Thymus (tissue), 11 donors: ENCODE measurements at regions not wholly inside any gene's neighbourhood (a gene's known extent, or its start where the extent isn't known, plus 50 kb on each side); places are given as distances from the start of the nearest gene placed in this dataset.

ENCODE experiments used
- DNase-seq, 9 donors: peaks; one replicate each; pipeline ENCODE4 v3.0.0-alpha.2; 2013; ENCODE audit warnings: low spot score in 9 of 9, low read depth in 6 of 9, missing footprints in 1 of 9
- H3K27ac ChIP-seq, 2 donors: one replicate each; pipeline ENCODE4 v1.5.1; 2013; ENCODE audit warnings: control low read depth in 1 of 2, low read depth in 1 of 2, low read length in 1 of 2, mild to moderate bottlenecking in 1 of 2, moderate library complexity in 1 of 2
- H3K27me3 ChIP-seq, 2 donors: one replicate each; pipeline ENCODE4 v1.5.1; 2013; ENCODE audit warnings: low read length in 1 of 2; ENCODE audit not compliant: control insufficient read depth in 2 of 2, insufficient read depth in 1 of 2
- H3K36me3 ChIP-seq, 2 donors: one replicate each; pipeline ENCODE4 v1.5.1; 2013; ENCODE audit warnings: low read length in 1 of 2, mild to moderate bottlenecking in 1 of 2, moderate library complexity in 1 of 2; ENCODE audit not compliant: control insufficient read depth in 2 of 2, insufficient read depth in 2 of 2
- H3K4me1 ChIP-seq, 2 donors: one replicate each; pipeline ENCODE4 v1.5.1; 2013; ENCODE audit warnings: low read length in 2 of 2; ENCODE audit not compliant: control insufficient read depth in 2 of 2, insufficient read depth in 2 of 2
- H3K4me3 ChIP-seq, 2 donors: one replicate each; pipeline ENCODE4 v1.5.1; 2013; ENCODE audit warnings: low read length in 2 of 2, control low read depth in 1 of 2, mild to moderate bottlenecking in 1 of 2
- H3K9me3 ChIP-seq, 2 donors: one replicate each; pipeline ENCODE4 v1.5.1; 2013; ENCODE audit warnings: low read length in 1 of 2, mild to moderate bottlenecking in 1 of 2; ENCODE audit not compliant: control insufficient read depth in 2 of 2, insufficient read depth in 1 of 2
- WGBS: extraction: QIAGEN DNeasy Blood & Tissue Kit; methylation state at CpG from one replicate; pipeline ENCODE4 v1.1.7; 2013; 5-methylcytosine and 5-hydroxymethylcytosine counted together
- donor health status: healthy.

GRCh38 chr11:70783821-70784220 is 385.5 kb downstream of the CTTN start:
- DNase-seq: no peak
- WGBS: 93% methylated on average over 7 of the region's 7 CpGs
- peaks cover 0 to 1% of the 10 kb centered on the region in 2 donors for H3K9me3 ChIP-seq

DNA sequence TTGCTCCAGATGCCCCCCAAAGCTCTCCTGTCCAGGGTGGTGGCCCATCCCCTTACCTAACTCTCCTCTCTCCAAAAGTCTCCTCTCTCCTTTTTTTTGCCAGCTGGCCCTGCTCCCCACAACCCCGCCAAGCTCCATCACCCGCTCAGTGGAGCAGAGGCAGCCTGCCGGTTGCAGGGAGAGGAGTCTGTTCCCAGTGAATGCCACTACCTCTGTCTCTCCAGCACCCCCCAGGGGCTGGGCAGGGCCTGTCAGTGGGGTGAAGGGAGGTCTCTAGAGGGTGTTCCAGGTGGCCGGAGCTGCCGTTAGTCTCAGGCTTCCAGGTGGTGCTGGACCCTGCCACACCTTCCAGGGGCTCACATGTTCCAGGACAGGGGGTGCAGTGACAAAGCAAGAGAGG is 387.0 kb downstream of the CTTN start:
- Histone ChIP-seq H3K27ac (no peak overlapping the region), H3K4me3 (no peak overlapping the region), H3K9me3 (peaks cover 2 to 7% of the 10 kb centered on the region in 2 donors), H3K36me3 (no peaks in the 10 kb centered on the region), H3K27me3 (no peaks in the 10 kb centered on the region), H3K4me1 (no peaks in the 10 kb centered on the region)
- 90% methylated on average over 5 of the region's 5 CpGs for WGBS
- no peak for DNase-seq

More at GRCh38 chr11:70783821-70784220, 385.5 kb downstream of the CTTN start:
- Histone ChIP-seq H3K4me3 (no peak overlapping the region), H3K27ac (no peak overlapping the region), H3K4me1 (no peaks in the 10 kb centered on the region), H3K27me3 (no peaks in the 10 kb centered on the region), H3K36me3 (no peaks in the 10 kb centered on the region)

- H3K36me3 ChIP-seq: no peaks in the 10 kb centered on the region
- 90% methylated on average over 6 of the region's 6 CpGs for WGBS
- peaks cover 2 to 7% of the 10 kb centered on the region in 2 donors for H3K9me3 ChIP-seq
Measured at GRCh38 chr11:70786021-70786665, 387.8 kb downstream of the CTTN start.

DNA sequence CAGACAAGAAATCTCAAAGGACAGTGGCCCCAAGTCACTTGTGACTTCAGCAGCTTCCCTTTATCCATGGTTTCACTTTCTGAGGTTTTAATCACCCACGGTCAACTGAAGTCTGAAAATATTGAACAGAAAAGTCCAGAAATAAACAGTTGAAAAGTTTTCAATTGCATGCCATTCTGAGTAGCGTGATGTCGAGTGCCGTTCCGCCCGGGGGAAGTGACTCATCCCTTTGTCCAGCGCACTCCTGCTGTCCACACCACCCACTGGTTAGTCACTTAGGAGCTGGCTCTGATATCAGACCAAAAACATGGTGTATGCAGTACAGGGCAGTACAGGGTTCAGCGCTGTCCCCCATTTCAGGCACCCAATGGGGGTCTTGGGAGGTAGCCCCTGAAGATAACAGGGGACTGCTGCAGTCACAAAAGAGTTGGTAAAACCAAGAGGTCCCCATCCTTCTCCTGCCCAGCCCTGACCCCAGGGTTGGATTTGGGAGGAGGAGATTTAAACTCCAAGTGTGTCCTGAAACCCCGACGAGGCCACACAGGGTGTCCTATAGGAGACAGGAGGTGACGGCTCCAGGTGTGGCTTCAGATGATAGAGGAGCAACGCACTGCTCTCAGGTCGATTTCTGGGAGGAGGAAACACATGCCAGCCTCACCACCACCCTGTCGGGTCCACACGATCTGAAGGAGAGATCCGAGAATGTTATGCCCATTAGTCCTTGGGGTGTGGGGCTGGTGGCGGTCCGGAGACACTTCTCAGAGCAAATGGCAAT is 390.1 kb downstream of the CTTN start:
- WGBS: 93% methylated on average over 18 of the region's 18 CpGs
- DNase-seq: no peak
- Histone ChIP-seq H3K36me3 (no peaks in the 10 kb centered on the region), H3K4me1 (no peaks in the 10 kb centered on the region), H3K9me3 (peaks cover 2 to 7% of the 10 kb centered on the region in 2 donors), H3K4me3 (no peak overlapping the region), H3K27ac (no peak overlapping the region), H3K27me3 (no peaks in the 10 kb centered on the region)

More at GRCh38 chr11:70786021-70786665, 387.8 kb downstream of the CTTN start:
- no peaks in the 10 kb centered on the region for H3K4me1 ChIP-seq
- DNase-seq: no peak
- no peaks in the 10 kb centered on the region for H3K27me3 ChIP-seq
- H3K4me3 ChIP-seq: no peak overlapping the region
- no peak overlapping the region for H3K27ac ChIP-seq

DNA sequence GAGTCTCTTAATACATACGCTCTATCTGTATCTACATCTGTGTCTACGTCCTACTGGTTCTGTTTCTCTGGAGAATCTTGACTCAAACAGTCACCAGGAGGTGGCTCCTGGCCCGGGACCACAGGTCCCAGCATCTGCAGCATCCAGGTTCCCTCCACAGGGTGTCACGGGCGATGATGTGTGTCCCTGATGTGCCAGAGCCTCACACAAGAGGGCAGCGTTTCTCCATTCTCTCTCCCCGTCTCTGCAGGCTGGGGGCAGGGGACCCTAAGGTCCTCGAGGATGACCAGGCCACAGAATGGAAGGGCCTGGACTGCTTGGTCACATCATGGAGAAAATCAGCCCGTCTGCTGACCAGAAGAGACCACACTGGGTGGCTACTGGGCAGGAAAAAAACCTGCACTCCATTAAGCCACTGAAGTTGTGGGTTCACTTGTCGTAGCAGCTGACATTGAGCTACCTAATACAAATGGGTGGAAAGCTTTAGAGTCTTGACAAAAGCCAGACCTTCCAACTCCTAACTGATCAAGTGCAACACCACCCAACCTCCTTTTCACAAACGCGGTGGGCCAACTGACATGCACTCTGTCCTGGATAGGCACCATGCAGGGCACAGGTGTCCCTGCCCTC is 392.5 kb downstream of the CTTN start:
- Histone ChIP-seq H3K4me1 (no peaks in the 10 kb centered on the region), H3K27ac (no peak overlapping the region), H3K9me3 (peaks cover 2 to 9% of the 10 kb centered on the region in 2 donors), H3K27me3 (no peaks in the 10 kb centered on the region), H3K4me3 (no peak overlapping the region), H3K36me3 (no peaks in the 10 kb centered on the region)
- no peak for DNase-seq
- WGBS: 76% methylated on average over 12 of the region's 12 CpGs

DNA sequence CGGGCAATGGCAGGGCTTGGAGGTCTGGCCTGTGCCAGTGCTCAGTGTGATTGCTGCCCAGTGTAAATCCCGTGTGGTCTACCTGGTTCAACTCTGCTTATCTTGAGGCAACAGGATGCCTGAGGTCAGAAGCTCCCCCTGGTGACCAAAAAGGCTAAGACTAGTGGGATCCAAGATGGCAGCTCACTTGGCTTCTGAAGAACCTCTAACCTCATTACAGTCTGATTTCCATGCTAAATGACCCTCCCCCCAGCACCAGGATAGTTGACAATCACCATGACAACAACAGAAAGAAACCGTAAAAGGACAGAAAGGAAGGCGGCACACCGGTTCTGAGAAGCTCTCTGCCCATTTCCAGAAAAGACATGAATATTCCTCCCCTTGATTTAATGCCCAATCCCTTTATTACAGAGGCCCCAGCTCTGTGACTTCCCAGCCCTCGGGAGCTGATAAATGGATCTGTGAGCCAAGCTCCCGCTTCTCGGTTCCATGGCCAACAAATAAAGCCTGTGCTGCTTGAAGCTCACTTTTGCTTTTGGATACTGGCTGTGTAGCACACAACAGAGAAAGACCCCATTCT is 398.4 kb downstream of the CTTN start:
- Histone ChIP-seq H3K36me3 (no peaks in the 10 kb centered on the region), H3K4me1 (no peaks in the 10 kb centered on the region), H3K27ac (no peak overlapping the region), H3K27me3 (no peaks in the 10 kb centered on the region), H3K4me3 (no peak overlapping the region), H3K9me3 (peaks cover 2 to 19% of the 10 kb centered on the region in 2 donors)
- WGBS: 86% methylated on average over 8 of the region's 8 CpGs
- no peak for DNase-seq

DNA sequence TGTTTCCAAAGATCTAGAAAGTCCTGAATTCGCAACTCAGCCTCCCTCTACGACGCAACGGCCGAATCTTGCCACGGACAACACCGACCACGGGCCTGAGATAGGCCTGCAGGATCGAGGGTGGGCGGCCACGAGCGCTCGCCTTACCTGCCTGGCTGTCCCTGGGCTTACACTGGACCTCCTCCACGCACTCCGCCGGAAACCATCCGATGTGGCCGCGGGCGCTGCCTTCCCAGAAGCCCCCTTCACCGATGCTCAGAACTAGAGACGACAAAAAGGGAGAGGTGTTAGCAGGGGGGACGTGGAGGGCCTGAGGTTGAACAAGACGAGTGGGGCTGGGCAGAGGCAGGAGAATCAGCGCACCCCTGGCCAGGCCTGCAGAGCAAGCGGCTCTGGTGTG is 400.0 kb downstream of the CTTN start:
- no peak overlapping the region for H3K4me3 ChIP-seq
- H3K36me3 ChIP-seq: no peaks in the 10 kb centered on the region
- 94% methylated on average over 26 of the region's 26 CpGs for WGBS
- no peaks in the 10 kb centered on the region for H3K4me1 ChIP-seq
- no peaks in the 10 kb centered on the region for H3K27me3 ChIP-seq
- H3K9me3 ChIP-seq: peaks cover 2 to 19% of the 10 kb centered on the region in 2 donors
- H3K27ac ChIP-seq: no peak overlapping the region
- DNase-seq: no peak

DNA sequence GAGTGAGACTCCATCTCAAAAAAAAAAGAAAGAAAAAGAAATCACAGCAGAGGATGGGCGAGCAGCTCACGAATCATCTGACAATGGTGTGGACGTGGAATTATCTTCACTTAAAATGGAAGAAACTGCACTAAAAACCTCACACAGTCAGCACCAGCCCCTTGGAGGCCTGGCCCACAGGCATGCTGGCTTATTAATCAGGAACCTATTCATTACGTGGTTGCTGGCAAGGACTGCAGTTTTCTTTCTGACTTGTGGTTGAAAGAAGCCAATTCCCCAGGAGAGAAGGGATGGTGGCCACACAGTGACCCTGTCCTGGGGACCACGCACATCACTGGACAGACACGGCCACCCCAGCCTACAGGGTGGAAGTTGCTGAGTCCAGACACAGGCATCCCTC is 401.1 kb downstream of the CTTN start:
- H3K4me1 ChIP-seq: no peaks in the 10 kb centered on the region
- WGBS: 77% methylated on average over 6 of the region's 6 CpGs
- H3K36me3 ChIP-seq: no peaks in the 10 kb centered on the region
- peaks cover 2 to 19% of the 10 kb centered on the region in 2 donors for H3K9me3 ChIP-seq
- H3K27ac ChIP-seq: no peak overlapping the region
- H3K27me3 ChIP-seq: no peaks in the 10 kb centered on the region
- H3K4me3 ChIP-seq: no peak overlapping the region
- no peak for DNase-seq

DNA sequence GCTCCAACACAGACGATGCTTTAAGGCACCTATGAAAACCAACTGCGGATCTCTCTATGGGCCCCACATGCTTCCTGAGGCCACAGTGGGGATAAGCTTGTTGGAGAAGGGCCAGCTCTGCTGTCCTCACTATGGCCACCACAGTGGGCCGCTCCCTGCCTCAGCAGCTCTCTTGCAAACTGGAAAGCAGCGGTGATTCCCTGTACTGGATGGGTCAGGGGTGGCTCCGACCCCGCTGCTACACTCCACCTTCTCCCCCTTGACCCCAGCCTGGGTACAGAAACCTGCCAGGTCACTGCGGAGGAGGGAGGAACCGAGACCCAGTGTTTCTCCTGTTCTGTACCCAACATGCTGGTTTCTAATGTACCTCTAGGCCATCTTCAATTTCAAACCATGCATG is 403.9 kb downstream of the CTTN start:
- Histone ChIP-seq H3K27ac (no peak overlapping the region), H3K4me3 (no peak overlapping the region), H3K4me1 (no peaks in the 10 kb centered on the region), H3K27me3 (no peaks in the 10 kb centered on the region), H3K36me3 (no peaks in the 10 kb centered on the region), H3K9me3 (peaks cover 0 to 3% of the 10 kb centered on the region in 2 donors)
- DNase-seq: no peak
- 91% methylated on average over 8 of the region's 8 CpGs for whole genome bisulfite sequencing
